LNCaP clone FGC (cell line): ENCODE measurements at regions not wholly inside any gene's neighbourhood (a gene's known extent, or its start where the extent isn't known, plus 50 kb on each side); places are given as distances from the start of the nearest gene placed in this dataset.

Experiments
- DNase-seq: peaks from one replicate; pipeline ENCODE4 v3.0.0-alpha.2; 2011; ENCODE audit warnings: low read depth
- H3K4me3 ChIP-seq: 2 replicates; pipeline ENCODE4 v1.5.1; 2011; ENCODE audit warnings: mild to moderate bottlenecking, low read depth, low read length, control low read depth
- TF ChIP-seq, protein P1 (sequence below): IDR thresholded peaks from 2 replicates; pipeline ENCODE4 v1.5.1; 2012; ENCODE audit warnings: mild to moderate bottlenecking; ENCODE audit not compliant: control insufficient read depth, insufficient read depth; ENCODE audit errors: extremely low read depth

DNA sequence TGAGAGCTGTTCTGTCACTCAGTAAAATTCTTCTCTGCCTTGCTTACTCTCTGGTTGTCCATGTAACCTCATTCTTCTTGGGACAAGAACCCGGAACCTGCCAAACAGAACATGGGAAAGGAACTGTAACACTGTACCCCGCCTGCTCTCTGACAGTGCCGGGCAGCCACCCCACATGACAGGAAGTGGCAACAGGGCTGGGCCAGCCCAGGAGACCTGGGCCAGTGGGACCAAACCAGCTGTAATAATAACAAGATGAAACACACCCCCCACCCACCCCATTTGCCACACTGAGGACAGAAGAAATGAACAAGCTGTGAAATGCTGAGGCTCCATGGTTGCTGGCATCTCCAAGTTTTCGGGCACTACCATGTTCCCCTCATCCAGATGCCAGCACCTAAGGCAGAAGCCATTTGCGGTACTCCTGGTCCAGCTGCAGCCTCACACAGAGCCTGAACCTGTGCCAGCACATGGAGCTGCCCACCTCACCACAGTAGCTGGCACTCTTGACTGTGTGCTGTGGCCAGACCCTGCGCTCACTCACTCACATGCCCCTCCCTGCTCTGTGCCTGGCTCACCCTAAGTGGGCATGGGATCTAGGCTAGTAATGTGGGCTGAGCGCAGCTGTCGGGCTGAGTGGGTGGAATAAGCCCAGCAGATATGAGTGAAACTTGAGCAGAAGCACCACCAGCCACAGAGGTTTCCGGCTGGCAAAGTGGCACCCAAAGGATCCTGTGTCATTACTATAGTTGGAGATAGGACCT lies 126.2 kb upstream of the UGT8 start:
- H3K4me3 ChIP-seq: no peak overlapping the region
- TF ChIP-seq, protein P1, sequence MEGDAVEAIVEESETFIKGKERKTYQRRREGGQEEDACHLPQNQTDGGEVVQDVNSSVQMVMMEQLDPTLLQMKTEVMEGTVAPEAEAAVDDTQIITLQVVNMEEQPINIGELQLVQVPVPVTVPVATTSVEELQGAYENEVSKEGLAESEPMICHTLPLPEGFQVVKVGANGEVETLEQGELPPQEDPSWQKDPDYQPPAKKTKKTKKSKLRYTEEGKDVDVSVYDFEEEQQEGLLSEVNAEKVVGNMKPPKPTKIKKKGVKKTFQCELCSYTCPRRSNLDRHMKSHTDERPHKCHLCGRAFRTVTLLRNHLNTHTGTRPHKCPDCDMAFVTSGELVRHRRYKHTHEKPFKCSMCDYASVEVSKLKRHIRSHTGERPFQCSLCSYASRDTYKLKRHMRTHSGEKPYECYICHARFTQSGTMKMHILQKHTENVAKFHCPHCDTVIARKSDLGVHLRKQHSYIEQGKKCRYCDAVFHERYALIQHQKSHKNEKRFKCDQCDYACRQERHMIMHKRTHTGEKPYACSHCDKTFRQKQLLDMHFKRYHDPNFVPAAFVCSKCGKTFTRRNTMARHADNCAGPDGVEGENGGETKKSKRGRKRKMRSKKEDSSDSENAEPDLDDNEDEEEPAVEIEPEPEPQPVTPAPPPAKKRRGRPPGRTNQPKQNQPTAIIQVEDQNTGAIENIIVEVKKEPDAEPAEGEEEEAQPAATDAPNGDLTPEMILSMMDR: no peak
- DNase-seq: no peak

DNA sequence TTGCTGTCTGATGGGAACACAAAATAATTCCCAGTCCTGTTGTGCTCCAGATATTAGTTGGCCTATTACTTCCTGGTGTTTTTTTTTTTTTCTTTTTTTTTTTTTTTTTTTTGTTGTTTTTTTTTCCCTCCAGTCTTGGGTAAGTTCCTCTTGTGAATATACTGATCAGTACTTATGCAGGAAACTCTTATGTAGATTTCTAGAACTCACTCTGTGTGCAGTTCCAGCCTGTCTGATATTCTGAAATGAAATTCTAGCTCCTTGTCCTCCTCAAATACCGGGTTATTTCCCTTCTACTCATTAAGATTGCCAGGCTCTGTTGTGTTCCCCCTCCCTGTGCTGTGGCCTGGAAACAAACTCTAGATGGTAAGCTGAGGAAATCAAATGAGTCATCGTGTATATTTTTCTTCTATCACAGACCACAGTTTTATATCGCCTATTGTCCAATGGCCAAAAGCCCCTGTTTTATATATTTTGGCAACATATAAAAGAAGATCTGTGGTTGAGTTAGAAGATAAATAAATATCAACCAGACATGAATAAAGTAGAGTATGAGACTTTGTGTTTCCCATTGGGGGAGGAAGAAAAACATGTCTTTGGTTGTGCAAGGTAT lies 124.3 kb upstream of the UGT8 start:
- TF ChIP-seq, protein P1: no peak
- no peak for DNase-seq
- H3K4me3 ChIP-seq: no peak overlapping the region

DNA sequence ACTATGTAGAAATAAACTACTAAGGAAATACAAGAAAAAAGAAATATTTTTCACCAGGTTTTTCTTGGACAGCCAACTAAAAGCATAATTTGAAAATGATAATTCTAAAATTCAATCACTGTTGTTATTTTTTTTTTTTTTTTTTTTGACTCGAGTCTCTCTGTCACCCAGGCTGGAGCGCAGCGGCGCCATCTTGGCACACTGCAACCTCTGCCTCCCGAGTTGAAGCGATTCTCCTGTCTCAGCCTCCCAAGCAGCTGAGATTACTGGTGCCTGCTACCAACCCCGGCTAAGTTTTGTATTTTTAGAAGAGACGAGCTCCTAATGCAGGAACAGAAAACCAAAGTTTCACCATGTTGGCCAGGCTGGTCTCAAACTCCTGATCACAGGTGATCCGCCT lies 122.3 kb upstream of the UGT8 start:
- DNase-seq: no peak
- TF ChIP-seq, protein P1: no peak
- H3K4me3 ChIP-seq: no peak overlapping the region

DNA sequence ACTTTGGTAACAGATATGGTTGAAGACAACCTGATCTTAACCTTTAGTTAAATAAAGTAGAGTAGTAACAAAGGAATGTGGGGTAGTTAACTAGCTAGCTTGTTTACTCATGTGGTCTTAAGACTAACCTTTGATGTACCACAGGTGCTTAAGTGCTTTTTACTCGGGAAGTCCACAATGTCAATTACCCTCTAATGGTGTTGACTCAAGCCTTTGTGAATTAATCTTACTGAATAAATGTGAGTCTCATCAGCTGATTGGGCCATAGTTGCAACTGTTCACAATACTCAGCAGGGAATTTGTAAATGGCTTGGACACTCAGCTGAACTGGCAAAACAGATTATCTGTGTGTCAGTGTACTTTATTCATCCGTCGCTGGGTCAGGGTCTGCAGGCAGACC lies 119.0 kb upstream of the UGT8 start:
- no peak for DNase-seq
- no peak overlapping the region for H3K4me3 ChIP-seq
- TF ChIP-seq, protein P1: no peak

DNA sequence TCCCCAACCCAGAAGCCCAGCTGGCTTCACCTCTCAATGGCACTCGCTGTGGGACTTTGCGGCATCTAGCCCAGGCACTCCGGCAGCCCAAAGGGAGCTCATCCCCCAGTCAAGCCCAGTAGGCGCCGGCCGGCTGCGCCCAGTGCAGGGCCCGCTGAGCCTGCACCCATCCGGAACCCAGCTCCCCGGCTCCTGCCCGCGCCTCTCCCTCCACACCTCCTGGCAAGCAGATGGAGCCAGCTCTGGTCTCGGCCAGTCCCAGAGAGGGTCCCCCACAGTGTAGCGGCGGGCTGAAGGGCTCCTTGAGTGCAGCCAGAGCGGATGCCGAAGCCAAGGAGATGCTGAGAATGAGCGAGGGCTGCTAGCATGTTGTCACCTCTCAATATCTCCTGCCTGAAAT lies 116.8 kb upstream of the UGT8 start:
- TF ChIP-seq, protein P1: no peak
- no peak for DNase-seq
- H3K4me3 ChIP-seq: no peak overlapping the region

DNA sequence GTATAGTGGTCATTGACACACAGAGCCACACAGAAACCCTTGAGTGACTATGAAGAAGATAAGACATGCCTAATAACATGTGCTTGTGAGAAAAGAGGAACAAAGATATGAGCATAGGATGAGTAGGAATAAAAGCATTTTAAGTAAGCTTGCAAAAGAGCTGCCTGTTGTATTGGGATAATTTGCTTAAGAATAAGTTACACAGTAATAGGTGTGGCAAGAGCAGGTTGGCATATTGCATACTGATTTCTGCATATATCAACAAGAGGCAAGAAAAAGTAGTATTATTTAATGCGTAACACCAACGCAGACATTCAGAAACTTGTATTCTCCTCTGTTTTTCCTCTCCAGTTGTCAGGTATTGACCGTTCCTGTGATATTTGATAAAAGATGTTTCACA lies 111.5 kb upstream of the UGT8 start:
- no peak for DNase-seq
- TF ChIP-seq, protein P1: no peak
- no peak overlapping the region for H3K4me3 ChIP-seq
